DMS53 (cell line): ENCODE measurements at regions not wholly inside any gene's neighbourhood (a gene's known extent, or its start where the extent isn't known, plus 50 kb on each side); places are given as distances from the start of the nearest gene placed in this dataset.

ENCODE experiments used
- DNase-seq: peaks from one replicate; lab custom pipeline; 2025; lab: John Stamatoyannopoulos, UW

DNA sequence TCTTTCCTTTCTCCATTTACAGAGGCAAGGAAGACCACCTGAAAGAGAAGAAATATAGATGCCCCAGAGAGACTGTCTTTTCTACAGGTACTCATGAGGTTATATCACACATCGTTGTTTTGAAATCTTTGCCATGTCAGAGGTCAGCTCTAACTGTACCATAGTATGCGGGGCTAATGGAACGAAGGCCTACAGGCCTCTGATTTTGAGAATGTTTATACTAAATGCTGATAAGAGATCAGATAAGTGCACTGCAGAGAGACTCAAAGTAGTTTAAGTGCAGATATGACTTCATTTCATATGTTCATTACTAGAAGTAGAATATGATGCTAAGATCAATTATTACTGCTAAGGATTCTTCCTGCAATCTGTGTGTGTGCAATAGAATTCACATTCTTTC is 1005.0 kb downstream of the GALC start:
- DNase-seq = no peak

DNA sequence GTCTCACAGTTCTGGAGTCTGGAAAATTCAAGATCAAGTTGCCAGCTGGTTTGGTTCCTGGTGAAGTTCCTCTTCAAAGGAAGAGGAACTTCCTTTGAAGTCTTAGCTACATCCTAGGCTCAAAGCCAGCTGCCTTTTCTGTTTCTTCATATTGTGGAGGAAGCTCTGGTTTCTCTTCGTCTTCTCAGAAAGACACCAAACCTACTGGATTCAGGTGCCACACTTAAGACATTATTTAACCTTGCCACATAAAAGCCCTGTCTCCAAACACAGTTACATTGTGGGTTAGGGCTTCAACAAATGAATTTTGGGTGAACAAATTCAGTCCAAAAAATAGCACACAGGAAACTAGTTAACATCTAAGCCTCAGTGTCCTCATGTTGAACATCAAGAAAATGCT is 1019.8 kb downstream of the GALC start:
- no peak for DNase-seq

DNA sequence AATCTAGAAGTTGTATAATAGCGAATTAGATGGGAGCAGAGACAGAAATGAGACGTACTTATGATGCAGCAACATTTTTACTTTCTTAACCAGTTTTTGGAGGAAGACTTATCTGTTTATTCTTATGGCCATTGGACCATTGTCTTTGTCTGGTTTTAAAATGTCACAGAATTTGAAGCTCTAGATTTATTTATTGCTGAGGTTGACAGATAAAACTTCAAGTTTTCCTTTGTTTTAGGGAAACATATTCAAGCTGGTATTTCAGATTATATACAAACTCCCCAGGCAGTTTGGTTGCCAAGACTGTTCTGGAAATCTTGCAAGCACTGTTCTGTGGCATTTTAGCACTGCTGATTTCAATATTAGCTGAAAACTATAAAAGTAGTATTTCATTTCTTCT is 1021.7 kb downstream of the GALC start:
- DNase-seq = no peak

DNA sequence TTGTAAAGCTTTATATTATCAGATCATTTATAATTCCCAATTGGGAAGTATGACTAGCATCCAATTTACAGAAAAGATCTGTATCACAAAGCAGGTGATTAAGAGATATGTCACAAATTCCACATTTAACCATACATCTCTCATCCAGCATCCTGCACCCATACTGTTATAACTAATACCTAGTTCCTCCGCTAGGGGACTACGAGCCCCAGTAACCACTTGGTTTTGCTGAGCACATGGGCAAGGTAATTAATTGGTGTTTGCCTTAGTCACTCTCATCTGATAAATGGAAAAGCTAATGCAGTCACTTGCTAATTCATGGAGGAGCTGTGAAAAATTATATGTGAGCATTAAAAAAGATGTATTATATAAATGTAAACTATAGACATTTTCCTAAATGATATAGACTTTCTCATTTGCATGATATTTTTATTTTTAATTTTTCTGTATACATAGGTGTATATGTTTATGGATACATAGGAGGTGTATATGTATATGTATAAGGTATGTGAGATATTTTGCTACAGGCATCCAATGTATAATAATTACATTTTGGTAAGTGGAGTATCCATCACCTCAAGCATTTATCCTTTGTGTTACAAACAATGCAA is 1031.8 kb downstream of the GALC start:
- peak; percentile 68 for DNase-seq

DNA sequence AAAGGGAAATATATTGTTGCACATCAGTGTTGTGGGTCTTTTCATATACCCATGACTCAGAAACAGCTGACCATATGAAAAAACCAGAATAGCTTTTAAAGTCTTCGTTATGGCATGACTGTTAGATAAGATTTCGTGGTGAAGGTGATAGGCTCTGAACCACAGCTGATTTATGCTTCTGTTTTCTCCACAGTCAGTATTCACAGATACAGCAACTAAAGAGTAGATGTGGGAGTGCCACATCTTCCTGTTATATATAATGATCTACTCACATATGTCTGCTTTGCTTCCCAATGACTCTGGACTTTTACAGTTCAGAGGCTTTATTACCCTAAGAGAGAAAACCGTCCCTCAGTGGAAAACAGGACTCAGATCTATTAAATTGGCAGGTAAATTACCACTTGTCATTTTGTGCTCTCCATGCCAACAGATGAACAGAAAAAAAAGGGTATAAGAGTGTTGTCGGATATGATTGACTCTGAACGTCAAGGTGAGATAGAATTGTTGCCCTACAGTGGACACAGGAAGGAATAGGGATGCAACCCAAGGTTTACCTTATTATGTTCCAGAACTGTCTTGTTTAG is 1037.1 kb downstream of the GALC start:
- DNase-seq = no peak

DNA sequence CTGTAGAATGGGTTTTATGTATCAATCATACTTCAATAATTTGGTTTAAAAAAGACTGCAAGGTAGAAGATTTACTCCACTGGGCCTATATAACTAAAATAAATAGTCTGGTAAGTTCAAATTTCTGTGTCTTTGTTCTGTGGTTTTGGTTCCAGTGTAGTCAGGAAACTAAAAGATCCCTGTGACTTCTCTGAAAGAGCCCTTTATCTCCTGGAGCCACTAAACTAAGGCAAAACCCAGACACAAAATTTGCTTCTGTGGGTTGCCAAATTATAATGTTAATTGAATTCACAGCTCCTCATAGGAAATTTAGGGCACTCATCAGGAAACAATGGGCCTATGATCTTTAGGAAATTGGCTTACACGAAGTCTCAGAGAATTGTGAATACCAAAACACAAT is 1038.4 kb downstream of the GALC start:
- no peak for DNase-seq

DNA sequence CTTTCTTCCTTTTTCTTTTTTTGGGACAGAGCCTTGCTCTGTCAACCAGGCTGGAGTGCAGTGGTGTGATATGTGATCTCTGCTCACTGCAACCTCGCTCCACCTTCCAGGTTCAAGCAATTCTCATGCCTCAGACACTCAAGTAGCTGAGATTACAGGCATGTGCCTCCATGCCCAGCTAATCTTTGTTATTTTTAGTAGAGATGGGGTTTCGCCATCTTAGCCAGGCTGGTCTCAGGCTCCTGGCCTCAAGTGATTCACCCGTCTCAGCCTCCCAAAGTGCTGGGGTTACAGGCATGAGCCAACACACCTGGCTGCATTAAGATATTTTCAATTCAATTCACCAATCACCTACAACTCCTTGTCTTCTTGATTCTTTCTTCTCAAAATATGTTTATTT is 1046.5 kb downstream of the GALC start:
- no peak for DNase-seq

DNA sequence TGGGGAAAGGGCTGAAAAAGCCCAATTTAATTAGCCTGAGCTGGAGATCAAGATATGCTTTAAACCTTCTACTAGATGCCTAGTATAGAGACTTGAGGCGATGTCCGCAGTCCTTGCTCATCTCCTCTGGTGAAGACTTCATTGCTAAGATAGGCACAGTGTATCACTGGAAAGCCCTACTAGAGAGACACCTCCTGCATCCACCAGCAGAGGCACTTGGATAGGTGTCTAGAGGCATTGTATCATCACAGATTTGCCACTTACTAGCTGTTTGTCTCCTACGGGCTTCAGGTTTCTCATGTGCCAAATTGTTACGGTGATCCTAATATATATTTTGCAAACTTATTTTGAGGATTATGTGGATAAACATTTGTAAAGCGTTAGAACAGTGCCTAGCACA is 1048.5 kb downstream of the GALC start:
- no peak for DNase-seq

DNA sequence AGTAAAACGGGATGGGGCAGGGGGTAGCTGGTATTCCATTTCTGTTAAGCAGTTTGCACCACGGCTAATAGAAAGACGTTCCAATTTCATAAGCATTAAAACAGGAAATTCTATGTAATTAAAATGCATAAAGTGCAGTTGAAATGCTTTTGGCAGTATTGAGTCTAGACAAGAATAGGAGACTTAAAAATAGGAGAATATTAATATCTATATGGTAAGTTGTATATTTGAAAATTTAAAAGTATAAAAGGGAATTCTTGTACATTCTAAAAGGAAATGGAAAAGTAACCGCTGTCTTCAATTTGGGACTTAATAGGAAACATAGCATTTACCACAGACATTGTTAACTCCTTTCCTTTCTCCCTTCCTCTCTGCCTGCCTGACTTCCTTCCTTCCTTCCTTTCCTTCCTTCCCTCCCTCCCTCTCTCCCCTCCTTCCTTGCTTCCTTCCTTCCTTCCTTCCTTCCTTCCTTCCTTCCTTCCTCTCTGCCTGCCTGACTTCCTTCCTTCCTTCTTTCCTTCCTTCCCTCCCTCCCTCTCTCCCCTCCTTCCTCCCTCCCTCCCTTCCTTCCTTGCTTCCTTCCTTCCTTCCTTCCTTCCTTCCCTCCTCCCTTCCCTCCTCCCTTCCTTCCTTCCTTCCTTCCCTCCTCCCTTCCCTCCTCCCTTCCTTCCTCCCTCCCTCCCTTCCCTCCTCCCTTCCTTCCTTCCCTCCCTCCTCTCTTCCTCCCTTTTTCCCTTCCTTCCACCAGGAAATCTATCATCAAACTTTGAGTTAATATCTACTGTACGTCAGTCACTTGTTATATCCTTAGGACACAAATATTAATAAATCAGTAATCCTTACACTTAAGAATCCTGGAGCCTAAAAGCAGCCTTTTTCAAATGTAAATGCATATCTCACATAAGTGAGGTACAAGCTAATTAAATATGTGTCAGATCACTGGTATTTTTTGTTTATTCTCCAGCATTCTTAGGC is 1049.3 kb downstream of the GALC start:
- DNase-seq = no peak

DNA sequence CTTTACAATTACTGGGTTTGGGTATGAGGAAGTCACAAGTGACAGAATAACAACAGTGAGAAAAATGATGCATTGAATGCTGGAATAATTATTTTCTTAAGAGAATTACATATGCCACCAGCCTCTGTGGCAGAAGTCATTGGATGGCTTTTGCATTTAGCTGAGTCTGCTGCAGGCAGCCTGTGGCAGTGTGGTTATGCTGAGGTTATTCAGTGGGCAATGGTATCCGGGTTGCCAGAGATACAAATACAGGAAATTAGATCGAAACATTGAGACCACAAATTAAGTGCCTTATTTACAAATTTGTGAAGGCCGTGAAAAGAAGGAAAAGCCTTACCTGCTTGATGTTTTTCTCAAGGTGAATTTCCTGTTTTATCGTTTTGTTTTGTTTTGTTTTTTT is 1050.0 kb downstream of the GALC start:
- no peak for DNase-seq

DNA sequence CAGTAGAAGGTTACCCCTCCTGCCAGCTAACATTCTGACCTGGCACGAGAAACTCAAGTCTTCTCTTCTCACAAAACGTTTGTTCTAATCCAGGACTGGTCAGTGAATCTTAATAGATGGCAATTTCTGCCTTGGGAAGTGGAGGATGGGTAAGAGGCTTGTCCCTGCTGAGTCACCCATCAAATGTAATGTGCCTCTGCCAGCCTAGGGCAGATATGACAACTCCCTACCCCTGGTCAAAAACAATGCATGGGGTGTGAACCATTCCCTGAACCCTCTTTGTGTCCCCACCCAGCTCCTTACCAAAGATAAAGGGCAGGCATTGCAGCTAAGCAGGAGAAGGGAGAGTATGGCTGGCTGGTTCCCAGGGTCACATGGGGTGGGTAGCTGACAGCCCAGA is 1052.9 kb downstream of the GALC start:
- peak; percentile 18 for DNase-seq

DNA sequence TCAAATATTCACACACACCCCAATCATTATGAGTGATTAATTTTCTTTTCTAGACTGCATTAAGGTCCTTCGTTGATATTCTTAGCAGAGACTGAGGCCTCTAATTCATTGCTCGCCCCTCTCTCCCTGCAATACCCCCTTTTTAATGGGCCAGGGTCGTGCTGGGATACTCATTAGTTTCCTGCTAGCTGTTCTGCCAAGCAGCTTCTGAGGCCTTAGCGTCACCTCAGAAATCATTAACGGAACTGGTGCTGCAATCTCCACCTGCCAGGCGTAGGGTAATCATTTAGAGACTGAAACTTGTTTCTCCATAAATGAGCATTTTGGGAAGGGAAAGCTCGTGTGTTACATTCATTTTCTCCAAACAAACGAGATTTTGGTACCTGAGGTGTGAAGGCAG is 1054.7 kb downstream of the GALC start:
- DNase-seq = no peak

DNA sequence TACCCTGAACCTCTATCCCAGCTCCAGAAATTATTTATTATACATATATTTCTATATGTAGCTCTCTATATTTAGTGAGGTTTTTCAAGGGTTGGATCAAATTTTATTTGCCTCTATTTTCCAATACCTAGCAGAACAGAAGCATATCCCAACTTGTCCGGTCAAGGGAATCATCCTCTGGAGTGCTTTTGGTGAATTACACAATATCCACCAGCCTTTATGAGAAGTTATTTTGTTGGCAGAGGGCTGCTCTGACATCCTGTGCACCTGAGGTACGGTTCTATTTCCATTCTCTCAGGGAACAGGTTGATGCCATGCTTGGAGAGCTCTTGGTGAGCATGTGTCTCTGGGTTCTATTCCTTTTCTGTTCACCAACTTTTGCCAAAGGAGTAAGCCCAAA is 1056.4 kb downstream of the GALC start:
- DNase-seq = no peak

DNA sequence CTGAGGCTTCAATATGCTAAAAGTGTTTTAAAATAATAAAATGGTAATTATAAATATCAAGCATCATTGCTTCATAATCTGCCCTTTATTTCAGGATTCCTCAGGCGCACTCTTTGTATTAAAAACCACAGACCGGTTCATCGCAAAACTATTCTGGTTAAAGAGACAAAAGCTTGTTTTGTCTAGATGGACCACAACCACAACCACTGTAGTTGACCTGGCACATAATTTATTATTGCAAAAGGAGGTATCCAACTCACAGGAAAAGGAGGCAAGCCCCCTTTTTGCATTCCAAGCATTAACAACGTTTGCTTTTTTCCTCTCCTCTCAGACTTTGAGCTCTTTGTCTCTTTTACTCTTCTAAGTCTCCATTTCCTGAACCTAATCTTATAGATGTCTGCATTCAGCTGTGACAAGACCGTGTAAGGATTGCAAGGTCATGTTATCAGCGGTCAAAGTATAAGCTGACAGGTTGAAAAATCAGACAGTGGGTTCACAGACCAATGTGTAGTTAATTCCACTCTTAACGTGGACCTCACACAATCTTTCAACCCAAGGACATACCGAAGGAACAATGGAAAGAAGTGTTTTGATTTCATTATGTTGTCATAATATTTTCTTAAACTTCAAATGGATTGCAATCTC is 1057.6 kb downstream of the GALC start:
- no peak for DNase-seq

DNA sequence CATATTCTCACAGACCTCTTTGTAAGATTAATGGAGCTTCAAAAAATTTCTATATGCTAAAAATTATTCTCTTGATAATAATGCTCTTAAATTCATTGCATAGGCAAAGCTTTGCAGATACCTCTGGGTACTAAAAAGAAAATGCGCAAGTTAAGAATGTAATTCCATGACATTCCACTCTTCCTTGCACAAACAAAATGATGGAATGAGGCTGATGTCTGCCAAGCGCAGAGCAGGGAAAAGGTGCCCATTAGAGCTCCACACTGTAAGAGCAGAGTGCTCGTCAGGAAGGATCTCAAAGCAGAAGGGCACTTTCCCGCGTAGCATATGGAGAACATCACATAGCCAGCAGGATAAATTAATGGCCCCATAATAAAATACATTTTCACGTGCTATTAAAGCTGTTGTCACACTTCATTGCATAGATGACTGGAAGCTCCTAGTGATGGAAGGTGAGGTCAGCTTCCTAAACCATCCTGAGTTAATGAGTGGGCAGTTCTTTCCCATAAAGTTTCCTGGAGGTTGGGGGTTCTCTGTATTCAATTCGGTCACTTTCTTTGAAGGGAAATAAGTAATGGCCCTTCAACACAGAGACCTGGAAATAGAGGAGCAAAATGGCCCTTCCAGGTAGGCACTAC is 1058.9 kb downstream of the GALC start:
- DNase-seq = no peak

DNA sequence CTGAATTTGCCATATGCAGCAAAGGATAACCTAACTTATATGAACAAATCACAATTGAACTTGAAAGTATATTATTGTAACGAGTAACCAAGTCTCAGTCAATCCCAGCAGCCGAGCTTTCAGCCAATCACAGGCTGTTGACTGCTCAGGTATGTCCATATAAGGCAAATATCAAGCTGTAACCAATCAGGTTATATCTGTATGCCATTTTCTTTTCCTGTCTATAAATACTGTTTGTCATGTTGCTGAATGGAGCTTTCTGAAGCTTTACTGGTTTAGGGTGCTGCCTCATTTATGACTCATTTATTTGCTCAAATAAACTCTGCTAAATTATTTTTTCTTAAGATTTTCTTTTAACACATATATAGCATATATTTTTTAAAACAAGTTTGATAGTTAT is 1059.5 kb downstream of the GALC start:
- peak; percentile 24 for DNase-seq

DNA sequence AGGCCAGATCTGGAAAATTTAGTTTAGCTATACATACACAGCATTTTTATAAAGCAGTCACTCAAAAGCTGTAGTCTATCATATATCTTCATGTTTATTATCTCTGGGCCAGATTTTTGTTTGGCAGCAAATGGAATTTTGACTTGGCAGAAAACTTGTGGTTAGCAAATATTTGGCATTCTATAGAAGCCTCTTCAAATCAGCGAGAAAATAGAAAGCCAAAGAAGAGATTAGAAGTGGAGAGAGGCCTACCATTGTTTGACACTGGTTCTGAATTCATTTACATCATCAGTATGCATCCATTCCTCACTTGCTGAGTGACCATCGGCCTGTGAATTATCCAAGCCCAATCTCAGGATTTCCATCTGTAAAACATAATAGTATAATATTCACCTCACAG is 1077.6 kb downstream of the GALC start:
- no peak for DNase-seq

DNA sequence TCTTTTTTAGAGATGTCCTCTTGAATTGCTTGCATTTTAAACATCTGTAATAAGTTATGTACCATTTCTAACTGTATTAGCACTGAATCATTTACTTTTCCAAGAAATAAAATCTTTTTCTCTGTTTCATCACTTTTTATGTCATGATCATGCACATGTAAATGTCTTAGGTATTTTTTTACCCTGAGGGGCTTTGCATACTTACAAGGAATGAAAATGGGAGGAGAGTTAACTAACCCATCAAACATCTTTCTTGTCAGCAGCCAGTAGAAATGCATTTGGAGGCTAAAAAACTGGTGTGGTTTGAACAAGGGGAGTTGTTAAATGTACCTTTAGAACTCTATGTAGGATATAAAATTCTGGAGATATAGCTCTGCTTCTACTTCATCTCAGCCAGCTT is 1080.3 kb downstream of the GALC start:
- no peak for DNase-seq

DNA sequence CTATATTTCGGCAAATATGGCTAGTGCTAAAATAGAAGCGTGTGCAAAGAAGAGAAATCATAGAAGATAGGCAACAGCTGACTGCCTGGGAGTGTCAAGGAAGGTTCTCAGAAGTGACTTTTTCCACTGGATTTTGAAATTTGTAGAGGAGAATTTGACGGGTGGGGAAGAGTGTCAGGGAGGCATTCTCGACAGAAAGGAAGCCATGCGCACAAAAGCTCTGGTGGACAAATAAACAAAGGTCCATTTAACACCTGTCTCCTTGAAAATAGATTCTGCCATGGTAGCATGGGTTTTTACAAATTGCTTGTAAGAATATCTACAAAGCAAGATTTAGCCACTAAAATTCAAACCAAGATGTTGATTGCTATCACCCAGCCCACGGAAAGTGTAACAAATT is 1081.5 kb downstream of the GALC start:
- DNase-seq = no peak

DNA sequence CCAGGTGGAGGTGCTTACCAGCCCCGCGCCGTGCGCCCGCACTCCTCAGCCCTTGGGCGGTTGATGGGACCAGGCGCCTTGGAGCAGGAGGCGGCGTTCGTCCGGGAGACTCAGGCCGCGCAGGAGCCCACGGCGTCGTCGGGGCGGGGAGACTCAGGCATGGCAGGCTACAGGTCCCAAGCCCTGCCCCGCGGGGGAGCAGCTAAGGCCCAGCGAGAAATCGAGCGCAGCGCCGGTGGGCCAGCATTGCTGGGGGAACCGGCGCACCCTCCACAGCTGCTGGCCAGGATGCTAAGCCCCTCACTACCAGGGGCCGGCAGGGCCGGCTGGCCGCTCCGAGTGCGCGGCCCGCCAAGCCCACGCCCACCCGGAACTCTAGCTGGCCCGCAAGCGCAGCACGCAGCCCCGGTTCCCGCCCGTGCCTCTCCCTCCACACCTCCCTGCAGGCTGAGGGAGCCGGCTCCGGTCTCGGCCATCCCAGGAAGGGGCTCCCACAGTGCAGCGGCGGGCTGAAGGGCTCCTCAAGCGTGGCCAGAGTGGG is 1087.5 kb downstream of the GALC start:
- peak; percentile 53 for DNase-seq

DNA sequence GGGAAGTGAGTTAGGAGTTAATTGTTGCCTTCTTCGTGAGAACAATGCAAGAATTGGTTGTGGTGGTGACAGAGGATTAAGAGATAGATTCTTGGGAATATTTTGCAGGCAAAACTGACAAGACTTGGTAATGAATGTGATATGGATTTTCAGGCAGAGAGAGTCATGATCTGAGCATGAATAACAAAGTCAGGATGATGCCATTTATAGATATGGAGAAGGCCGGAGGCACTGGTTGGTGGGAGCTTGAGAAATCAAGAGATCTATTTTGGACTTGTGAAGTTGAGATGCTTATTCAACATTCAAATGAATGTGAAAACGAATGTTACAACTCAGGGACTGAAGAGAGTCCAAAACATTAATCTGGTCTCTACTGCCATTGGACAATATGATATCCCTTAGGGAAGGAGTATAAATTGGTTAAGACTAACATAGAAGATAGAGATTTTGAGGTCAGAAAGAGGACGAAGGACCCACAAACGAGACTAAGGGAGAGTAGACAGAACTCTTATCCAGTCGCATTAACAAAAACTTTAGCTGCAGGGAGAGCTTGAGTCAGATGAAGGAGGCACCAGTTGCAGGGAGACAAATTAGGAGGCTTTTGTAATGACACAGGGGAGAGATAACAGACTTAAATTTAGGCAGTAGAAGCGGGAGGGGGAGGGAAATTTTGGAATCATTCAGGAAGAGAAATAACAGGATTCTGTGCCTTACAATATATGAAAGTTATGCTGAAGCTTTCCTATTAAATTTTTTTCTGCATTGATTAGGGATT is 1090.6 kb downstream of the GALC start:
- DNase-seq = no peak
